ENCODE measurements at regions not wholly inside any gene's neighbourhood (a gene's known extent, or its start where the extent isn't known, plus 50 kb on each side); places are given as distances from the start of the nearest gene placed in this dataset.

DNA sequence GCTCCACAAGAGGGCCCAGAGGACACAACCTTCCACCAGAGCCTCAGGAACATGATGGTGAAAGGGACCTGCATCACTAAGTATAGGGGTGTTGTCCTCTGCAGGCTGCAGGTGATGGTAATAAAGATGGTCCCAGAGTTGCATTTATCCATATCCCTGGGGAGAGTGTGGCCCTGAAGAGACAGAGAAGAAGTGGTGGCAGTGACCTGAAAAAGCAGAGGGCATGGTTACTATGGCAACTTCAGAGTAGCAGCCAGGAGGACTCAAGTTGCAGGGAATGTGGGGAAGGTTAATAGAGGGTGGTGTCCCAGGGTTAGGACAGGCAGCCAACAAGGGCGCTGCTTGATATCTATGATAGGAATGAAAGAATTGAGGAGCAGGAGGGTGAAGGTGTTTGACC is 57.1 kb downstream of the HLA-A start:
- peaks cover 0 to 2% (median 0%) of the 10 kb centered on the region in 4 experiments; a peak in 1 of 7 replicates for H3K27me3 ChIP-seq (replicated peaks in 1 of 4; ENCODE audit: control insufficient read depth in 3 of 4, extremely low read depth in 1 of 4, insufficient read depth in 3 of 4, low read length in 3 of 4)
- H3K56ac ChIP-seq (replicated peaks; ENCODE audit: insufficient read length, low read depth, low read length): no peak overlapping the region
- no peak for FAIRE-seq
- no peaks in the 10 kb centered on the region for H3K36me3 ChIP-seq (ENCODE audit: control insufficient read depth in 2 of 4, insufficient read depth in 4 of 4, low read length in 3 of 4)
- H4K8ac ChIP-seq (ENCODE audit: extremely low read depth, insufficient read depth, low read length): no peak overlapping the region
- no peak overlapping the region for H4K91ac ChIP-seq (replicated peaks; ENCODE audit: insufficient read length, low read length)
- H3K4me2 ChIP-seq (ENCODE audit: insufficient read depth in 1 of 2, low read depth in 2 of 2, low read length in 2 of 2): no peak overlapping the region
- no peak overlapping the region for H2BK120ac ChIP-seq (replicated peaks; ENCODE audit: low read depth, low read length)
- H3K9me3 ChIP-seq (ENCODE audit: insufficient read depth in 2 of 2, low read depth in 1 of 2, low read length in 1 of 2): no peaks in the 10 kb centered on the region
- H3K4ac ChIP-seq (replicated peaks; ENCODE audit: insufficient read length, low read depth, low read length): no peak overlapping the region
- no peak overlapping the region for H2BK15ac ChIP-seq (ENCODE audit: low read length)
- no peaks in the 10 kb centered on the region for H3K79me2 ChIP-seq (ENCODE audit: control insufficient read depth in 1 of 2, insufficient read depth in 2 of 2, low read length in 2 of 2)
- DNase-seq (ENCODE audit: low read depth in 1 of 2, low spot score in 2 of 2): no peak
- no peak overlapping the region for H2AFZ ChIP-seq (ENCODE audit: low read length)
- ChIA-PET CTCF (ENCODE audit: partially characterized antibody) (no interaction called here), POLR2A (ENCODE audit: partially characterized antibody) (no interaction called here)
- H4K20me1 ChIP-seq (replicated peaks in 1 of 2; ENCODE audit: control insufficient read depth in 1 of 2, insufficient read depth in 2 of 2, low read length in 2 of 2): no peaks in the 10 kb centered on the region
- no peak overlapping the region for H4K5ac ChIP-seq (ENCODE audit: insufficient read length, low read depth, low read length)
- H3K23me2 ChIP-seq (ENCODE audit: low read depth, low read length): no peaks in the 10 kb centered on the region
- no peak overlapping the region for H3K23ac ChIP-seq (ENCODE audit: insufficient read length)
- no peak overlapping the region for H3K4me3 ChIP-seq (ENCODE audit: extremely low read depth in 1 of 4, insufficient read depth in 2 of 4, low read depth in 3 of 4, low read length in 4 of 4)
- WGBS, 2 experiments (ENCODE audit: extremely low coverage in 1 of 2, insufficient coverage in 1 of 2, insufficient read length in 1 of 2, insufficient replicate concordance in 2 of 2, low coverage in 1 of 2, low lambda C conversion rate in 2 of 2, missing lambda C conversion rate in 1 of 2): 75% methylated on average over 1 of the region's 1 CpG; no CpG with 5 or more reads in 1 of the 2 experiments
- H2AK5ac ChIP-seq (ENCODE audit: low read depth, low read length): no peak overlapping the region
- no peak overlapping the region for H2BK20ac ChIP-seq (ENCODE audit: low read length)
- H2BK5ac ChIP-seq (ENCODE audit: low read depth, low read length): no peak overlapping the region
- no peaks in the 10 kb centered on the region; a peak in 1 of 7 replicates for H3K4me1 ChIP-seq (replicated peaks in 1 of 4; ENCODE audit: control insufficient read depth in 3 of 4, insufficient read depth in 4 of 4, low read length in 3 of 4)
- no peak overlapping the region for H3K14ac ChIP-seq (ENCODE audit: insufficient read length)
- no peak overlapping the region for H2BK12ac ChIP-seq (ENCODE audit: low read depth, low read length)
- H3K27ac ChIP-seq (ENCODE audit: low read depth, low read length): no peak overlapping the region
- no peaks in the 10 kb centered on the region for H3K79me1 ChIP-seq (ENCODE audit: low read depth, low read length)
- H3K18ac ChIP-seq (ENCODE audit: extremely low read depth, low read length): no peak overlapping the region
- no peak overlapping the region for H3K9ac ChIP-seq (replicated peaks in 1 of 4; ENCODE audit: extremely low read depth in 1 of 4, low read depth in 3 of 4, low read length in 3 of 4)
- TF ChIP-seq GTF2F1 (IDR thresholded peaks at IDR 0.05; ENCODE audit: borderline replicate concordance, low read depth, low read length) (no peak), MAFK (IDR thresholded peaks at IDR 0.05; ENCODE audit: low read depth, low read length) (no peak)

All from H1 (cell line).